ENCODE measurements at regions not wholly inside any gene's neighbourhood (a gene's known extent, or its start where the extent isn't known, plus 50 kb on each side); places are given as distances from the start of the nearest gene placed in this dataset.

DNA sequence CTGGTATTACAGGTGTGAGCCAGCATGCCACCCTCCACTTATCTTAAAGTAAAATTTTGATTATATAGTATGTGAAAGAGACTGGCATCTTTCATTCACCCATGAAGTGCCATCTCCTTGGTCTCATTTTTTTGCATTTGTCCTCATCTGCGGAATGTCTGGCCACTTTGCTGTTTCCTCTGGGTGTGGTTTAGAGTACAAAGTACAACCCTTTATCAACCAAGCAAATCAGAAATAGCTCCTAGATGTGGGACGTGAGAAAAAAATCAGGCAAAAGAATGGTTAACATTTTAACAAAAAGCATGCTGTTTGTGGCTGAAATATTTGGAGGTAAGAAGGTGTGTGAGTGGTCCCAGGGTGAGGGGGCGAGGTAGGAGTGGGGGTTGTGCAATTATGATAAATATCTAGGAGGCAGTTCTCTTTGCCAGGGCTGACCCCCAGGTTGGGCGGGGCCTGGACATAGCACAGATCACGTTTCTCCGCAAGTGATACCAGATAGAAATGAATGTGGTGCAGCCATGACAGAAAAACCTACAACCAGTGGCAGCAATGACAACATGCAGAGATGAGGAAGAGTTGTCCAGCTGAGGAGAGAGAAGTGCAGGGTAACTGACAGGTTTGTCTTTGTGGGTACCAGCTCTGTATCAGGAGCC is 115.8 kb upstream of the SERTAD2 start:
- DNase-seq (ENCODE audit: low read depth in 2 of 2) = no peak

DNA sequence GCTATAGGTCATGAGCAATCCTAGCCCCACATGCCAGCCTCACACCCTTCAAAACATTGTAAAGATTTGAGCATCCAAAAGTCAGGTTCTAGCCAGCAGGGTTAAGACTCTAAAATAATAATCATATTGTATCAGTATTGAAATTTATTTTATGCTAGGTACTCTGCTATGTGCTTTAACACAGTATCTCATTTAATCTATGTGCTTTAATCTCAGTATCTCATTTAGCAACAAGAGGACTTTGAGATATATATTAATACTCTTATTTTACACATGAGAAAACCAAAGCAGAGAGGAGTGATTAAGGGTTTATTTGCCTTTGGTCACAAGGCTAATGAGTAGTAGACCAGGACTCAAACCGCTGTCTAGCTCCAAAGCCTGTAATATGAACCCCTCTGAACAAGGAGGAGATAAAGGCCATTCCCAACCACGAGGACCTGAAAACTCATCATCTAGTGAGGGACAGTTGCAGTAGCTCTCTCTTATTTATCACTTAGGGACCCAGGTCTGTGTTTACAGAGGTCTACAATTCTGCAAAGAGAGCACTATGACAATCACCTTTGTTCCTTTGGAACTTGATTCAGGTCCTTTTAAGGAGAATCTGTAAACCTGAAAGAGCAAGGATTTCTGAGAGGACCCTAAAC is 116.5 kb upstream of the SERTAD2 start:
- DNase-seq (ENCODE audit: low read depth in 2 of 2) = no peak

- DNase-seq (ENCODE audit: low read depth in 2 of 2) = peak; percentile 74 to 79
Observed at GRCh38 chr2:64770781-64771334, 117.1 kb upstream of the SERTAD2 start.

GRCh38 chr2:64771737-64772136 is 118.0 kb upstream of the SERTAD2 start:
- no peak for DNase-seq (ENCODE audit: low read depth in 2 of 2)

DNA sequence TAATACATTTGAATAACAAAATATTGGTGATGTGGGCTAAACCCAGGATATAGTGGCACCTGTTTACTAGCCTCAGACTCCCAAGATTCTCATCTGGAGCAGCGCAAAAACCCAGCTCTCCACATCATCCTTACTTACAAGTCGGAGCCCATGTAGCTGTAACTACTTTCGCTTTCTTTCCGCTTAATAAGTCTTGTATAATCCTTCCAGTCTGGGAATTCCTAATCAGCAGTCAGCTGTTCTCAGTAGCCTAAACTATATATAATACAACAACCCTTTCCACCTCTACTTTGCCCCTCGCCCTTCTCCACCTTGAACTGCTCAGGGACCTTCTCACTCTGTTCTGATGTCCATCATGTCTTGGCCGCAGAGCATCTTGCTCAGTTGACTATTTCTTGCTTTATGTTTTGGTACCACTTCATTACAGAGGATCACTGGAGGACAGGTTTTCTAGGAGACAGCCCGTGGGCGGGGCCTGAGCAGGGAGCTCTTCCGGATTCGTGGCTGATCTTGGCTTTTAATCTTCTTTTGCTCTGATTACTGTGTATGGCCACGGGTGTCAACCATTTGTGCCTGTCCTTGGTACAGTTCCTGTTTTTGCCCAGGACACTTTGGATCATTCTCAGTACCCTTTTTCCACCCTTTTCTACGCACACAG is 119.9 kb upstream of the SERTAD2 start:
- DNase-seq (ENCODE audit: low read depth in 2 of 2) = no peak

- no peak for DNase-seq (ENCODE audit: low read depth in 2 of 2)
Observed at GRCh38 chr2:64777841-64778240, 124.1 kb upstream of the SERTAD2 start.

- DNase-seq (ENCODE audit: low read depth in 2 of 2) = peak; percentile 70 to 73
Observed at GRCh38 chr2:64779117-64779690, 125.5 kb upstream of the SERTAD2 start.

GRCh38 chr2:64780041-64780440 is 126.3 kb upstream of the SERTAD2 start:
- DNase-seq (ENCODE audit: low read depth in 2 of 2) = no peak

GRCh38 chr2:64781711-64782390 is 128.1 kb upstream of the SERTAD2 start:
- no peak for DNase-seq (ENCODE audit: low read depth in 2 of 2)

- DNase-seq (ENCODE audit: low read depth in 2 of 2) = no peak
Observed at GRCh38 chr2:64784168-64785061, 130.7 kb upstream of the SERTAD2 start.

GRCh38 chr2:64785245-64785644 is 131.5 kb upstream of the SERTAD2 start:
- DNase-seq (ENCODE audit: low read depth in 2 of 2) = no peak

GRCh38 chr2:64786343-64787018 is 132.8 kb upstream of the SERTAD2 start:
- no peak for DNase-seq (ENCODE audit: low read depth in 2 of 2)

GRCh38 chr2:64787019-64787365 is 133.3 kb upstream of the SERTAD2 start:
- no peak for DNase-seq (ENCODE audit: low read depth in 2 of 2)

DNA sequence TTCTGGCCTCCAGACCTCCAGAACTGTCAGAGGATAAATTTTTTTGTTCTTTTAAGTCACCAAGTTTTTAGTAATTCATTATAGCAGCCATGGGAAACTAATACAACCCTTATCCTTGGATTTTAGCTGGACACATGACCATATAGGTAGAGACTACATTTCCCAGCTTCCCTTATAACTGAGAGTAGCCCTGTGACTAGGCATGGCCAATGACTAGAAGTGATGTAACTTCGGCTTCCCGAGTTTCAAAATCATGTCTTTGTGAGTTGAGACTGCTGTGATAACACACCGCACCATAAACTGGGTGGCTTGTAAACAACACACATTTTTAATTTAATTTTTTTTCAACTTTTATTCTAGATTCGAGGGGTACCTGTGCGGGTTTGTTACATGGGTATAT is 134.0 kb upstream of the SERTAD2 start:
- no peak for DNase-seq (ENCODE audit: low read depth in 2 of 2)

GRCh38 chr2:64789466-64790320 is 136.0 kb upstream of the SERTAD2 start:
- DNase-seq (ENCODE audit: low read depth in 2 of 2) = no peak

DNA sequence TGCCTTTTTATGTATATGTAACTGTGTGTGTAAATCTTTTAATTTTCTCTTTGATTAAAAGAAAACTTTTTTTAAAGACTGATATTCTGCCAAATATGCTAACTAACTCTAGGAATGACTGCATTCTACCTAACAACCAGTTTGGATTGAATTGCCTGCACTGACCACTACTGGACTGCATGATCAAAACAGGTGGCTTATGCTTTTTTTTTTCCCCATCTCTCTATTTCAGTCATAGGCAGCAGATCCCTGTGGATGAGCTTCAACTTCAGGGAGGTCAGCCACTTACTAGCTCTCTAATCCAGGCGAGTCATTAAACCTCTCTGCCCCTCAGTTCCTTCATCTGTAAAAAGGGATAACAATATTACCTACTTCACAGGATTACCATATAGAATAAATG is 138.6 kb upstream of the SERTAD2 start:
- no peak for DNase-seq (ENCODE audit: low read depth in 2 of 2)

DNA sequence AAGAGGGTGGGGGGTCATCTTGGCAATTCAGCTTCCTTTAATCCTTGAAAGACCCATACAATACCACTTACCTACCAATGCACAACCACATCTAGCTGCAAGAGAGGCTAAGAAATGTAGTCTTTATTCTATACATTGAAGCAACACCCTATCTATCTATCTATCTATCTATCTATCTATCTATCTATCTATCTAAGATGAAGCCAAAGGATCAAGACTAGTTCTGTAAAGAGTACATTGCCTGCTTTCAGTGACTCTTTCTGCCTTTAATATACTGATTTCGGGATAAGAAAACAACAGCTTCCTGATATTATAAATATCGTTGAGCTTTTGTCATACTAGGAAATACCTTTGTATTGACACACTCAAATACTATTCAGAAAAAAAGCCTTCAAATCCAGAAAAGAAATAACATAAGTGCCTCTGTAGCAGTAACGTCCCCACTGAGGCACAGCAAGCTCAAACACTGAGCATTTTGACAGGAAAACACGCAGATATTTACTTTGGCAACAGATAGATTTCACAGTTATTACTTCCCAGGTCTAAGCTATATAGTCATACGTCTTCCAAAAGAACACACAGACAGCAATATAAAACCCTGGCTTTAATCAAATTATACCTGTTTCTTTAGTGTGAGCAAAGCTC is 139.4 kb upstream of the SERTAD2 start:
- no peak for DNase-seq (ENCODE audit: low read depth in 2 of 2)

DNA sequence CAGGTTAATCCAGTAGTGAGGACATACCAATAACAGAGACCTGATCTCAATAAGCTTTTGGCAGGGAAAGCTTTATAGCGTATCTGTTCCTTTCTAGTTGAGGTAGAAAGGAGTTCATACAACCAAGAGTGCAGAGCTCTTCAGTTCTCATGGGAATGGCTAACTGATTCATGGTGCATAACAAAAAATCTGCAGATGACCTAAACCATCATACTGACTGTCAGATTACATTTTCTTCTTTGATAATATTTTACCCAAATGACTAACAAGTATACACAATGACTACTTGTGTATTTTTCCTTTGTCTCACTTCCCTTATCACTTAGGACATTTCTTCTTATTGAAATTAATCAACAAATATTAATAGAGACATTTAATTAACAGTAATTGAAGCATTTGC is 140.0 kb upstream of the SERTAD2 start:
- DNase-seq (ENCODE audit: low read depth in 2 of 2) = no peak

DNA sequence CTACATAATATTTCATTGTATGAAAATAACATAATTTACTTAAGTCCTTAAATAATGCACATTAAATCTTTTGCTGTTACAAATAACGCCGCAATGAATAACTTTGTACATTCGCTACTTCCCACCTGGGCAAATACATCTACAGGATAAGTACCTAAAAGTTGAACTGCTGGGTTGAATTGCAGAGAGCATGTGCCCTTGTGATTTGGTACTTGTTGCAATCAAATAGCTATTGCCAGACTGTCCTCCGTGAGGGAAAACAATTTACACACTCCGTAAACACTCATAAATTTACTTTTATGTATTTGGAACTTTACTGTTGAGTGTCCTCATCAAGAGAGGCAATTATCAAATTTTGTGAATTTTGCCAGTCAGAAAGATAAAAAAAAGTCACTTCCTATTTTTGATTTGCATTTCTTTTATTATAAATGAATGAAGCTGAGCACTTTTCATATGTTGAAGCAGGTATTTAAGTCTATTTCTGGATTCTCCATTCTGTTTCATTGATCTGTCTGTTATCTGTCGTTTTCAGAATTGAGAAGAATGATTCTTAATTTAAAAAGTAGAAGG is 140.8 kb upstream of the SERTAD2 start:
- DNase-seq (ENCODE audit: low read depth in 2 of 2) = no peak

Data from fibroblast of skin of left biceps (primary cell).